DOHH2 (cell line): ENCODE measurements at regions not wholly inside any gene's neighbourhood (a gene's known extent, or its start where the extent isn't known, plus 50 kb on each side); places are given as distances from the start of the nearest gene placed in this dataset.

Source experiments
- H3F3A ChIP-seq: fragments of 200-600 bp; sonication (generic), shearing (Covaris generic); 2 replicates; pipeline ENCODE4 v1.6.0; 2016; ENCODE audit warnings: antibody characterized with exemption, mild to moderate bottlenecking; ENCODE audit not compliant: control insufficient read depth, insufficient read depth
- H3K27ac ChIP-seq: fragments of 200-600 bp; sonication (generic); 2 replicates; pipeline ENCODE4 v1.5.1; 2014; ENCODE audit warnings: low read depth, mild to moderate bottlenecking, low read length, moderate library complexity
- H3K27me3 ChIP-seq: fragments of 200-600 bp; sonication (generic); 2 replicates; pipeline ENCODE4 v1.6.1; 2014; ENCODE audit warnings: mild to moderate bottlenecking, low read length, mixed read lengths; ENCODE audit not compliant: control insufficient read depth
- H3K36me3 ChIP-seq: fragments of 200-600 bp; sonication (generic); 2 replicates; pipeline ENCODE4 v1.6.1; 2014; ENCODE audit warnings: mild to moderate bottlenecking, low read length, moderate library complexity, mixed read lengths; ENCODE audit not compliant: control insufficient read depth
- H3K4me1 ChIP-seq: fragments of 200-600 bp; sonication (generic); 2 replicates; pipeline ENCODE4 v1.6.1; 2014; ENCODE audit warnings: mild to moderate bottlenecking, low read length, mixed read lengths; ENCODE audit not compliant: control insufficient read depth
- H3K4me2 ChIP-seq: fragments of 200-600 bp; sonication (generic); 2 replicates; pipeline ENCODE4 v1.6.0; 2014; ENCODE audit warnings: mild to moderate bottlenecking, low read length, moderate library complexity
- H3K4me3 ChIP-seq: fragments of 200-600 bp; sonication (generic); 2 replicates; pipeline ENCODE4 v1.5.1; 2014; ENCODE audit warnings: mild to moderate bottlenecking, low read length, mixed read lengths
- H3K79me2 ChIP-seq: fragments of 200-600 bp; sonication (generic); 2 replicates; pipeline ENCODE4 v1.6.1; 2014; ENCODE audit warnings: mild to moderate bottlenecking, low read length, mixed read lengths; ENCODE audit not compliant: control insufficient read depth
- H3K9me2 ChIP-seq: fragments of 200-600 bp; sonication (generic); replicated peaks from 2 replicates; pipeline ENCODE4 v1.6.1; 2014; ENCODE audit warnings: mild to moderate bottlenecking, low read length, mixed read lengths; ENCODE audit not compliant: control insufficient read depth
- H3K9me3 ChIP-seq: fragments of 200-600 bp; sonication (generic); 2 replicates; pipeline ENCODE4 v1.6.1; 2014; ENCODE audit warnings: antibody characterized with exemption, low read length, mixed read lengths; ENCODE audit not compliant: control insufficient read depth, insufficient read depth
- H4K20me1 ChIP-seq: fragments of 200-600 bp; sonication (generic); 2 replicates; pipeline ENCODE4 v1.6.0; 2014; ENCODE audit warnings: low read depth, mild to moderate bottlenecking, antibody characterized with exemption, low read length, moderate library complexity; ENCODE audit not compliant: control insufficient read depth, insufficient read depth
- EZH2phosphoT487 ChIP-seq: fragments of 200-600 bp; sonication (generic); IDR thresholded peaks from 2 replicates; pipeline ENCODE4 v1.6.1; 2017; ENCODE audit warnings: borderline replicate concordance, mild to moderate bottlenecking, antibody characterized with exemption, low read length, moderate library complexity, mixed read lengths
- TF ChIP-seq, protein P1 (sequence below): fragments of 200-600 bp; sonication (generic); IDR thresholded peaks from one replicate; pipeline ENCODE4 v1.5.1; 2014; ENCODE audit warnings: antibody characterized with exemption, mild to moderate bottlenecking, low read depth, low read length; ENCODE audit not compliant: poor library complexity, severe bottlenecking

DNA sequence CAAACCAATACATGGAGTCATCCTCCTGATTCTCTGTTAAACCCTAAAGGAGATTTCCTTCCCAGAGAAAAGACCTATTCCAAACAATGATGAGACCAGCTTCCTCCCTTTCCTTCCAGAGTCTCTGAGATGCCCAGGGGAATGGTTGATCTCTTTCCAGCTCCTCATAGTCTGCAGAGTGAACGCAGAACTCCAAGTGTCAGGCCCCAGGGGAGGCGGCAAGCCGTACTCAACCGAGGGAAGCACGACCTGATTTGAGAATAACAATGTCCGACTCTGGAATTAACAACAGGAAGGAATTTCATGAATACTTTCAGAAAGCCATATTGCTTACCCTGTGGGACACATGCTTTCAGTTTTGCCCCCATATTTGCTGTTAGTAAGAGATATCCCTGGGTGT is 241.7 kb upstream of the GLI3 start:
- H4K20me1 ChIP-seq: no peaks in the 10 kb centered on the region
- no peak overlapping the region for H3K4me3 ChIP-seq
- H3K9me3 ChIP-seq: no peaks in the 10 kb centered on the region
- H3K4me2 ChIP-seq: no peak overlapping the region
- H3K4me1 ChIP-seq: no peaks in the 10 kb centered on the region
- no peak overlapping the region for H3K27ac ChIP-seq
- no peaks in the 10 kb centered on the region for H3K9me2 ChIP-seq
- H3K27me3 ChIP-seq: peaks cover 4% of the 10 kb centered on the region; the same call in 1 of the 2 replicates
- no peaks in the 10 kb centered on the region for H3K79me2 ChIP-seq
- no peaks in the 10 kb centered on the region for H3F3A ChIP-seq
- TF ChIP-seq EZH2phosphoT487: no peak
- TF ChIP-seq, protein P1, sequence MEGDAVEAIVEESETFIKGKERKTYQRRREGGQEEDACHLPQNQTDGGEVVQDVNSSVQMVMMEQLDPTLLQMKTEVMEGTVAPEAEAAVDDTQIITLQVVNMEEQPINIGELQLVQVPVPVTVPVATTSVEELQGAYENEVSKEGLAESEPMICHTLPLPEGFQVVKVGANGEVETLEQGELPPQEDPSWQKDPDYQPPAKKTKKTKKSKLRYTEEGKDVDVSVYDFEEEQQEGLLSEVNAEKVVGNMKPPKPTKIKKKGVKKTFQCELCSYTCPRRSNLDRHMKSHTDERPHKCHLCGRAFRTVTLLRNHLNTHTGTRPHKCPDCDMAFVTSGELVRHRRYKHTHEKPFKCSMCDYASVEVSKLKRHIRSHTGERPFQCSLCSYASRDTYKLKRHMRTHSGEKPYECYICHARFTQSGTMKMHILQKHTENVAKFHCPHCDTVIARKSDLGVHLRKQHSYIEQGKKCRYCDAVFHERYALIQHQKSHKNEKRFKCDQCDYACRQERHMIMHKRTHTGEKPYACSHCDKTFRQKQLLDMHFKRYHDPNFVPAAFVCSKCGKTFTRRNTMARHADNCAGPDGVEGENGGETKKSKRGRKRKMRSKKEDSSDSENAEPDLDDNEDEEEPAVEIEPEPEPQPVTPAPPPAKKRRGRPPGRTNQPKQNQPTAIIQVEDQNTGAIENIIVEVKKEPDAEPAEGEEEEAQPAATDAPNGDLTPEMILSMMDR: no peak
- H3K36me3 ChIP-seq: no peaks in the 10 kb centered on the region

DNA sequence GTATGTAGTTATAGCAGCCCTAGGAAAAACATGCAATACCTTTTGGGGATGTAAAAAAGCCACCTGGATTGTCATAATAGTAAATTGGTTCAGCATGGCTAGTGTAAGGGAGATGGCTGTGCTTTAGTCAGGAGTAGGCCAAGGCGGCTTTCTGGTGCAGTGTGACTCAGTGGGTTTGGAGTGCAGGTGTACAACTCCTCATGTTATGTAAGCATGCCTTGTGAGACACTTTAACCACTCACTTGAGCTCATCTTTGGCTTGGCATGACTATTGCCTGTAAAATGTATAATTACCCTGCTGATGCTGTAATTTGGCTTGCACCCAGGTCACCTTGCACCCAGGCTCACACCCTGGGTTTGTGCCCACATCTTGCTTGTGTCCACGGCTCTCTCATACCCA is 239.2 kb upstream of the GLI3 start:
- no peak for TF ChIP-seq EZH2phosphoT487
- Histone ChIP-seq H3K9me3 (no peaks in the 10 kb centered on the region), H3K4me3 (no peak overlapping the region), H3K27me3 (no peaks in the 10 kb centered on the region), H3K9me2 (no peaks in the 10 kb centered on the region), H3F3A (no peaks in the 10 kb centered on the region), H3K36me3 (no peaks in the 10 kb centered on the region), H3K4me2 (no peak overlapping the region), H3K79me2 (no peaks in the 10 kb centered on the region), H3K27ac (no peak overlapping the region), H3K4me1 (no peaks in the 10 kb centered on the region), H4K20me1 (no peaks in the 10 kb centered on the region)

DNA sequence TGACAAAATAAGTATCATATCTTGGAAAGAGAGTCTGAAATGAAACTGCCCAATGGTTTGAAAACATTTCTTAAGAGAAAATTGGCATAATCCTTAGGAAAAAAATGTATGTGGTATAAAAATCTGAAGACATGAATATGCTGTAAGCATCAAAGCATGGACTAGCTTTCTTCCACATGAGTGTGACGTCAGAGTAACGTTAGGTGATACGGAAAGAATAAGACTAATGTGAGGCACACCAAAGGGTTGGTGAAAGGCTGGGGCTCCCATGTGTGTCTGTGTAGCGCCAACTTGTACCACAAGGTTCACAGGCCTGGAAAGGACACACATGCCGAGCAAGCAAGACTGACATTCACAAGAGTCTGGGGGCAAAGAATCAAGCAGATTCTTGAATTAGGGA is 238.1 kb upstream of the GLI3 start:
- H3K9me3 ChIP-seq: no peaks in the 10 kb centered on the region
- no peaks in the 10 kb centered on the region for H4K20me1 ChIP-seq
- no peaks in the 10 kb centered on the region for H3K27me3 ChIP-seq
- no peak overlapping the region for H3K4me3 ChIP-seq
- H3K79me2 ChIP-seq: no peaks in the 10 kb centered on the region
- no peak overlapping the region for H3K4me2 ChIP-seq
- TF ChIP-seq, protein P1: no peak
- TF ChIP-seq EZH2phosphoT487: no peak
- no peaks in the 10 kb centered on the region for H3K36me3 ChIP-seq
- H3F3A ChIP-seq: no peaks in the 10 kb centered on the region
- H3K9me2 ChIP-seq: no peaks in the 10 kb centered on the region
- no peak overlapping the region for H3K27ac ChIP-seq
- no peaks in the 10 kb centered on the region for H3K4me1 ChIP-seq

DNA sequence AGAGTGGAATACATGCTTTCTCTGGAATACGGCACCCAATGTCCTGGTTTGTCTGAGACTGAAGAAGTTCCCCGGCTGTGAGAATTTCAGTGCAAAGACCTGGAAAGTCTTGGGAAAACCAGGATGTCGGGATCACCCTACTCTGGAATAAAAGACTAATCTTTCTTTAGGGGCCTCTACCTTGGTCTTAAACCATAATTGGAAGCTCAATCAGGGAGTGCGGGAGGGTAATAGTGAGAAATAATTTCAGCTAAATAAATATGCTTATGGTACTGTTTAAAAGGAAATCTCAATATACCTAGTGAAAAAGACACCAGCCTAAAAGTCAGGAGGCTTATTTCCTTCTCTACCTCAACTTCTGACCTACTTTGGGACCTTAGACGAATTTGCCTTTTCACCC is 236.1 kb upstream of the GLI3 start:
- no peaks in the 10 kb centered on the region for H3K36me3 ChIP-seq
- no peaks in the 10 kb centered on the region for H3K27me3 ChIP-seq
- H3K9me2 ChIP-seq: no peaks in the 10 kb centered on the region
- no peaks in the 10 kb centered on the region for H4K20me1 ChIP-seq
- no peaks in the 10 kb centered on the region for H3K4me1 ChIP-seq
- H3K4me2 ChIP-seq: no peak overlapping the region
- H3K9me3 ChIP-seq: no peaks in the 10 kb centered on the region
- no peaks in the 10 kb centered on the region for H3F3A ChIP-seq
- no peak overlapping the region for H3K4me3 ChIP-seq
- H3K79me2 ChIP-seq: no peaks in the 10 kb centered on the region
- TF ChIP-seq EZH2phosphoT487: no peak
- TF ChIP-seq, protein P1: no peak
- no peak overlapping the region for H3K27ac ChIP-seq
